ENCODE measurements at regions not wholly inside any gene's neighbourhood (a gene's known extent, or its start where the extent isn't known, plus 50 kb on each side); places are given as distances from the start of the nearest gene placed in this dataset.
"Not testable (repeated sequence)": the region's sequence is repeated elsewhere in the genome, so short reads cannot be mapped to it uniquely, and the experiment has no call there.

DNA sequence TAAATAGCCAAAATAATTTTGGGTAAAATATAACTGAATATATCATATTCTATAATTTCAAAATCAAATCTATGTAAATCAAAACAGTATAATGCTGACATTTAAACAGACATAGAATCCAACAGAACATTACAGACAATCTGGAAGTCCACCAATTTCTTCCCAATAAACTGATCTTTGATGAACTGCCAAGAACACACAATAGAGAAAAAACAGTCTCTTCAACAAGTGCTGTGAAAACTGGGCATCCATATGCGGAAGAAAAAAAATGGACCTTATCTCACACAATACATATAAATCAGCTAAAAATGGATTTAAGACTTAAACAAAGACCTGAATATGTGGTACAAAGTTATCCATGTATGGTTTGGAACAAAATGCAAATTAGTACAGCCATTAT is 1022.7 kb downstream of the TMEM121 start:
- no peak overlapping the region for H3K4me3 ChIP-seq (ENCODE audit: low read length)
- H3K27me3 ChIP-seq (replicated peaks; ENCODE audit: control insufficient read depth, insufficient read depth, low read length) = no peaks in the 10 kb centered on the region
- no peak overlapping the region for H3K9ac ChIP-seq (ENCODE audit: low read length)
- no peaks in the 10 kb centered on the region for H3K4me1 ChIP-seq (ENCODE audit: control insufficient read depth, insufficient read depth, low read length)
- no peak for DNase-seq (ENCODE audit: low read depth)
- no peaks in the 10 kb centered on the region for H3K36me3 ChIP-seq (ENCODE audit: control insufficient read depth, insufficient read depth, low read length, severe bottlenecking)
- no peaks in the 10 kb centered on the region for H3K9me3 ChIP-seq (ENCODE audit: control insufficient read depth, low read length)

GRCh38 chr14:106551265-106551664 is 1024.9 kb downstream of the TMEM121 start:
- Histone ChIP-seq H3K27me3 (replicated peaks; ENCODE audit: control insufficient read depth, insufficient read depth, low read length) (no peaks in the 10 kb centered on the region), H3K4me1 (ENCODE audit: control insufficient read depth, insufficient read depth, low read length) (no peaks in the 10 kb centered on the region), H3K9ac (ENCODE audit: low read length) (no peak overlapping the region), H3K36me3 (ENCODE audit: control insufficient read depth, insufficient read depth, low read length, severe bottlenecking) (no peaks in the 10 kb centered on the region), H3K9me3 (ENCODE audit: control insufficient read depth, low read length) (no peaks in the 10 kb centered on the region), H3K4me3 (ENCODE audit: low read length) (no peak overlapping the region)
- DNase-seq (ENCODE audit: low read depth) = no peak

DNA sequence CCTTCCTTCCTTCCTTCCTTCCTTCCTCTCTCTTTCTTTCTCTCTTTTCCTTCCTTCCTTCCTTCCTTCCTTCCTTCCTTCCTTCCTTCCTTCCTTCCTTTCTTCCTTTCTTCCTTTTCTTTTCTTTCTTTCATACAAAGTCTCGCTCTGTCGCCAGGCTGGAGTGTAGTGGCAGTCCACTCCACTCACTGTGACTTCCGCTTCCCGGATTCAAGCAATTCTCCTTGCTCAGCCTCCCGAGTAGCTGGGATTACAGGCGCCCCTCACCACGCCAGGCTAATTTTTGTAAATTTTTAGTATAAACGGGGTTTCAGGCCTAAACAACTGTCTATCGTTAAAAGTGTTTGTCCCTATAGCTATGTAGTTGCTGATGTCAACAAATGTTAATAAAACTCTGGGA is 1029.8 kb downstream of the TMEM121 start:
- H3K4me1 ChIP-seq (ENCODE audit: control insufficient read depth, insufficient read depth, low read length); H3K27me3 ChIP-seq (replicated peaks; ENCODE audit: control insufficient read depth, insufficient read depth, low read length); H3K9ac ChIP-seq (ENCODE audit: low read length); DNase-seq (ENCODE audit: low read depth); H3K9me3 ChIP-seq (ENCODE audit: control insufficient read depth, low read length); H3K36me3 ChIP-seq (ENCODE audit: control insufficient read depth, insufficient read depth, low read length, severe bottlenecking); H3K4me3 ChIP-seq (ENCODE audit: low read length): not testable (repeated sequence)

DNA sequence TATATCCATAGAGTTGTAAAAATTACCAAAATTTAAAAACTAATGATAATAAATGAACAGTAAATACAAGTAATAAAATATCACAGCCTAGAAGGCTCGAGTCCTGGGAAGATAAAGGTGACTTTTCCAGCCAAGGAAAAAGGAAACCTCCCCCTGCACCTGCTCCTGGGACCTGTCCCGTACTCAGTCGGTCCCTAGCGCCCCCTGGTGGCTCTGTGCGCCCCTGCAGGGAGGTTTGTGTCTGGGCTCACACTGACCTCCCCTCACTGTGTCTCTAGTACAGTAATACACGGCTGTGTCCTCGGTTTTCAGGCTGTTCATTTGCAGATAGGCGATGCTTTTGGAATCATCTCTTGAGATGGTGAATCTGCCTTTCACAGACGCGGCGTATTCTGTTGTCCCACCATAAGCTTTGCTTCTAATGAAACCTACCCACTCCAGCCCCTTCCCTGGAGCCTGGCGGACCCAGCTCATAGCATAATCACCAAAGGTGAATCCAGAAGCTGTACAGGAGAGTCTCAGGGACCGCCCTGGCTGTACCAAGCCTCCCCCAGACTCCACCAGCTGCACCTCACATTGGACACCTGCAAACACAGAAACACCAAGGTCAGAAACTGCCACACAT is 1030.4 kb downstream of the TMEM121 start:
- no peaks in the 10 kb centered on the region for H3K9me3 ChIP-seq (ENCODE audit: control insufficient read depth, low read length)
- H3K27me3 ChIP-seq (replicated peaks; ENCODE audit: control insufficient read depth, insufficient read depth, low read length) = no peaks in the 10 kb centered on the region
- H3K4me1 ChIP-seq (ENCODE audit: control insufficient read depth, insufficient read depth, low read length) = no peaks in the 10 kb centered on the region
- no peak for DNase-seq (ENCODE audit: low read depth)
- no peaks in the 10 kb centered on the region for H3K36me3 ChIP-seq (ENCODE audit: control insufficient read depth, insufficient read depth, low read length, severe bottlenecking)
- no peak overlapping the region for H3K4me3 ChIP-seq (ENCODE audit: low read length)
- no peak overlapping the region for H3K9ac ChIP-seq (ENCODE audit: low read length)

- no peak for DNase-seq (ENCODE audit: low read depth)
- Histone ChIP-seq H3K4me3 (ENCODE audit: low read length) (no peak overlapping the region), H3K9ac (ENCODE audit: low read length) (no peak overlapping the region), H3K9me3 (ENCODE audit: control insufficient read depth, low read length) (no peaks in the 10 kb centered on the region), H3K4me1 (ENCODE audit: control insufficient read depth, insufficient read depth, low read length) (no peaks in the 10 kb centered on the region), H3K27me3 (replicated peaks; ENCODE audit: control insufficient read depth, insufficient read depth, low read length) (no peaks in the 10 kb centered on the region), H3K36me3 (ENCODE audit: control insufficient read depth, insufficient read depth, low read length, severe bottlenecking) (no peaks in the 10 kb centered on the region)
Observed at GRCh38 chr14:106562451-106562850, 1036.1 kb downstream of the TMEM121 start.

DNA sequence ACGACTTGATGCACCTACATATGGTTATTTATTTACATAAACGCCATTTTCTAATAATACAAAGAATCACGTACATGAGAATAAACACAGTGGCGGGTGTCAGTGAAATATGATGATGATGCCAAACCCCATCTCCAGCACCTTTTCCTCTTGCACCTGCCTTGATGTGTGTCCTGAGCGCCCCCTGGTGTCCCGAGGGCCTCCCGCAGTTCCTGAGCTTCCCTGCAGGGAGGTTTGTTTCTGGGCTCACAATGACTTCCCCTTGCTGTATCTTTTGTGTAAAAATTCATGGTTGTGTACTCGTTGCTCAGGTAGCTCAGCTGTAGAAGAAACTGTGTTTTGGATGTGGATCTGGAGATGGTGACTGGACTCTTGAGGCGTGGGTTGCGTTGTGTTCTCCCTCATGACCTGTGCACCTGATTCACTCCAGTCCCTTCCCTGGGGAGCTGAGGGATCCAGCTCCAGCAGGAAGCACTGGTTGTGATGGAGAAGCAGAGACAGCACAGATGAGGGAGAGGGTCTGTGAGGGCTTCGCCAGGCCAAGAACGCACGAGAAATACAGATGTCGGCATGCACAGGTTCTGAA is 1037.8 kb downstream of the TMEM121 start:
- Histone ChIP-seq H3K9me3 (ENCODE audit: control insufficient read depth, low read length) (no peaks in the 10 kb centered on the region), H3K9ac (ENCODE audit: low read length) (no peak overlapping the region), H3K27me3 (replicated peaks; ENCODE audit: control insufficient read depth, insufficient read depth, low read length) (no peaks in the 10 kb centered on the region), H3K36me3 (ENCODE audit: control insufficient read depth, insufficient read depth, low read length, severe bottlenecking) (no peaks in the 10 kb centered on the region), H3K4me1 (ENCODE audit: control insufficient read depth, insufficient read depth, low read length) (no peaks in the 10 kb centered on the region), H3K4me3 (ENCODE audit: low read length) (no peak overlapping the region)
- no peak for DNase-seq (ENCODE audit: low read depth)

GRCh38 chr14:106578481-106578880 is 1052.1 kb downstream of the TMEM121 start:
- Histone ChIP-seq H3K36me3 (ENCODE audit: control insufficient read depth, insufficient read depth, low read length, severe bottlenecking) (no peaks in the 10 kb centered on the region), H3K27me3 (replicated peaks; ENCODE audit: control insufficient read depth, insufficient read depth, low read length) (no peaks in the 10 kb centered on the region), H3K9me3 (ENCODE audit: control insufficient read depth, low read length) (no peaks in the 10 kb centered on the region), H3K4me3 (ENCODE audit: low read length) (no peak overlapping the region), H3K4me1 (ENCODE audit: control insufficient read depth, insufficient read depth, low read length) (no peaks in the 10 kb centered on the region), H3K9ac (ENCODE audit: low read length) (no peak overlapping the region)
- DNase-seq (ENCODE audit: low read depth) = no peak

DNA sequence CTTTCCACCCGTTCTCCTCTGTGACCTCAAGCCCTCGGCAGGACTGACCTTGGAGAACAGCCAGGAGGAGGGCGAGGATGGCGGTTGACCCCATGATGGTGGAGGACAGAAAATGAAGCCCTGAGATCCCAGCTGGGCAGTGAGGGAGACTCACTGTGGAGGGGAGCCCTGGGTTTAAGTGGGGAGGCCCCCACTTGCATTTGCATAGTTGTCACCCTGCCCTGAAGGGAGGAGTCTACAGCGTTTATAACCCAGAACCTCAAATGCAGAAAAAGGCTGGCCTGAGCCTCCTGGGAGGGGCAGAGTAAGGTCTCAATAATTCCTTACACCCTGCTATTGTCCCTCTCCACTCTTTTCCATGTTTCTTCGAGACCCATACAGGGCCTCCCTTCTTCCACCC is 1052.7 kb downstream of the TMEM121 start:
- no peak overlapping the region for H3K9ac ChIP-seq (ENCODE audit: low read length)
- no peaks in the 10 kb centered on the region for H3K9me3 ChIP-seq (ENCODE audit: control insufficient read depth, low read length)
- no peaks in the 10 kb centered on the region for H3K36me3 ChIP-seq (ENCODE audit: control insufficient read depth, insufficient read depth, low read length, severe bottlenecking)
- no peaks in the 10 kb centered on the region for H3K27me3 ChIP-seq (replicated peaks; ENCODE audit: control insufficient read depth, insufficient read depth, low read length)
- no peak overlapping the region for H3K4me3 ChIP-seq (ENCODE audit: low read length)
- no peaks in the 10 kb centered on the region for H3K4me1 ChIP-seq (ENCODE audit: control insufficient read depth, insufficient read depth, low read length)
- DNase-seq (ENCODE audit: low read depth) = no peak

GRCh38 chr14:106585692-106586091 is 1059.3 kb downstream of the TMEM121 start:
- H3K9me3 ChIP-seq (ENCODE audit: control insufficient read depth, low read length) = no peaks in the 10 kb centered on the region

GRCh38 chr14:106586098-106586704 is 1059.8 kb downstream of the TMEM121 start:
- no peaks in the 10 kb centered on the region for H3K27me3 ChIP-seq (replicated peaks; ENCODE audit: control insufficient read depth, insufficient read depth, low read length)
- no peaks in the 10 kb centered on the region for H3K9me3 ChIP-seq (ENCODE audit: control insufficient read depth, low read length)
- H3K4me3 ChIP-seq (ENCODE audit: low read length) = no peak overlapping the region
- H3K4me1 ChIP-seq (ENCODE audit: control insufficient read depth, insufficient read depth, low read length) = no peaks in the 10 kb centered on the region
- H3K9ac ChIP-seq (ENCODE audit: low read length) = no peak overlapping the region
- no peak for DNase-seq (ENCODE audit: low read depth)
- H3K36me3 ChIP-seq (ENCODE audit: control insufficient read depth, insufficient read depth, low read length, severe bottlenecking) = no peaks in the 10 kb centered on the region

More at GRCh38 chr14:106585692-106586091, 1059.3 kb downstream of the TMEM121 start:
- no peak for DNase-seq (ENCODE audit: low read depth)
- Histone ChIP-seq H3K9ac (ENCODE audit: low read length) (no peak overlapping the region), H3K36me3 (ENCODE audit: control insufficient read depth, insufficient read depth, low read length, severe bottlenecking) (no peaks in the 10 kb centered on the region), H3K27me3 (replicated peaks; ENCODE audit: control insufficient read depth, insufficient read depth, low read length) (no peaks in the 10 kb centered on the region), H3K4me3 (ENCODE audit: low read length) (no peak overlapping the region), H3K4me1 (ENCODE audit: control insufficient read depth, insufficient read depth, low read length) (no peaks in the 10 kb centered on the region)

DNA sequence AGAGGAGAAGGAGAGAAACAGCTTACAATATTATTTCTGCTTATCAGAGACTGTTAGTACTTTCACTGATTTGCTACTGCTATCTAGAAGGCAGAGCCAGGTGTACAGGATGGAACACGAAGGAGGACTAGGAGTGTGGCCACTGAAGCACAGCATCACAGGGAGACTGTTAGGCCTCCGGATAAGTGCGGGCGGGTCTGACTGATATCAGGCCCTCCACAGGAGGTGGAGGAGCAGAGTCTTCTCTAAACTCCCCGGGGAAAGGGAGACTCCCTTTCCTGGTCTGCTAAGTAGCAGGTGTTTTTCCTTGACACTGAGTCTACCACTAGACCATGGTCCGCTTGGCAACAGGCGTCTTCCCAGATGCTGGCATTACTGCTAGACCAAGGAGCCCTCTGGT is 1065.2 kb downstream of the TMEM121 start:
- not testable (repeated sequence) for H3K27me3 ChIP-seq (replicated peaks; ENCODE audit: control insufficient read depth, insufficient read depth, low read length); H3K36me3 ChIP-seq (ENCODE audit: control insufficient read depth, insufficient read depth, low read length, severe bottlenecking); H3K4me1 ChIP-seq (ENCODE audit: control insufficient read depth, insufficient read depth, low read length); DNase-seq (ENCODE audit: low read depth); H3K9me3 ChIP-seq (ENCODE audit: control insufficient read depth, low read length); H3K4me3 ChIP-seq (ENCODE audit: low read length); H3K9ac ChIP-seq (ENCODE audit: low read length)
